Sigmoid colon (tissue), 6 donors: ENCODE measurements at regions not wholly inside any gene's neighbourhood (a gene's known extent, or its start where the extent isn't known, plus 50 kb on each side); places are given as distances from the start of the nearest gene placed in this dataset.
A peak's percentile ranks its signal among the peaks of the same experiment; 100 is the strongest.

Source experiments
- DNase-seq: peaks from one replicate; pipeline ENCODE4 v3.0.0-alpha.2; 2019
- H3K27ac ChIP-seq, 4 donors: fragments of 200-600 bp; sonication (generic); one replicate each; pipeline ENCODE4 v1.5.1; 2016 to 2019; ENCODE audit warnings: mild to moderate bottlenecking in 1 of 4
- H3K27me3 ChIP-seq, 3 donors: fragments of 200-600 bp; sonication (generic); one replicate each; pipeline ENCODE4 v1.5.1; 2019; ENCODE audit warnings: mild to moderate bottlenecking in 1 of 3
- H3K36me3 ChIP-seq, 4 donors: fragments of 200-600 bp; sonication (generic); one replicate each; pipeline ENCODE4 v1.5.1; 2016 to 2019
- H3K4me1 ChIP-seq, 4 donors: fragments of 200-600 bp; sonication (generic); one replicate each; pipeline ENCODE4 v1.5.1; 2017 to 2019
- H3K4me3 ChIP-seq, 4 donors: fragments of 200-600 bp; sonication (generic); one replicate each; pipeline ENCODE4 v1.5.1; 2017 to 2019; ENCODE audit warnings: mild to moderate bottlenecking in 2 of 4, moderate library complexity in 1 of 4
- H3K9me3 ChIP-seq, 4 donors: fragments of 200-600 bp in 3 of 4; sonication (generic) in 3 of 4; one replicate each; pipeline versions ENCODE4 v1.5.1 to v1.6.1; 2013 to 2019
- CTCF ChIP-seq, 4 experiments: fragments of 450-650 bp in 3 of 4; fragments of 200-600 bp in 1 of 4; IDR thresholded peaks; one replicate each; pipeline ENCODE4 v1.5.1; 2016 to 2019; ENCODE audit warnings: antibody characterized with exemption in 4 of 4, mild to moderate bottlenecking in 3 of 4, moderate library complexity in 2 of 4
- EP300 ChIP-seq, 4 donors: sonication (generic); formaldehyde crosslinking; IDR thresholded peaks; one replicate each; pipeline ENCODE4 v1.6.1; 2017; ENCODE audit warnings: antibody characterized with exemption in 4 of 4
- POLR2A ChIP-seq, 2 donors: fragments of 450-650 bp; IDR thresholded peaks; one replicate each; pipeline ENCODE4 v1.6.1; 2016; ENCODE audit warnings: antibody characterized with exemption in 2 of 2, mild to moderate bottlenecking in 2 of 2, moderate library complexity in 2 of 2
- POLR2AphosphoS5 ChIP-seq, 4 donors: sonication (generic); formaldehyde crosslinking; IDR thresholded peaks; one replicate each; pipeline ENCODE4 v1.6.1; 2017; ENCODE audit warnings: antibody characterized with exemption in 4 of 4
- WGBS, 2 donors: extraction: QIAGEN DNeasy Blood & Tissue Kit; methylation state at CpG; one replicate each; pipeline ENCODE4 v1.1.7; 2013; 5-methylcytosine and 5-hydroxymethylcytosine counted together
- intact Hi-C: fragments of 100-400 bp; cut with DNase I; formaldehyde crosslinking; loops from one replicate; pipeline ENCODE4 v1.15.1; 2023
- donor health status: healthy with polysubstance abuse.
- donor health status: healthy.

DNA sequence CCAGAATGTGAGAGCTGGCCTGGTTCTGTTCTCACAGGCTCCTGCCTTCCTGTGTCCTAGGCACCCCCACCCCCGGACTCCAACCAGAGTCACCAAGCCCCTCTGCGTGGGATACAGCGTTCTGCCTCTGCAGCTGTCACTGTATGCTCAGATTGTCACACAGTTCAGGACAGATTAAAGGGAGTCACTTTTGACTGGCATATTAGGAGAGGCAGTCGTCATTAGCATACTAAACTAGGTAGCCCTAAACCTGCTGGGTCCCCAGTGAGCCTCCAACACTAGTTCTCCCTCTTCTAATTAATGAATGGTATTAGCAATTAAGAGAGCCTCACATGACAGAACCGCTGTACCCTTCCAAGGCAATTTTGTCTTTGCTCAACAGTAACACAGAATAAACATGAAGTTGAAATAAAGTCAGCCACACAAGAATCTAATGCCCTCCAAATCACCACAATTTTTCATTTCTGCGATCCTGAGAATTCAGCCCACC is 340.2 kb downstream of the CMPK2 start:
- no peak for DNase-seq
- Histone ChIP-seq H3K27ac (no peak overlapping the region), H3K4me3 (no peak overlapping the region), H3K4me1 (no peaks in the 10 kb centered on the region), H3K36me3 (no peaks in the 10 kb centered on the region), H3K27me3 (no peaks in the 10 kb centered on the region), H3K9me3 (no peaks in the 10 kb centered on the region)
- WGBS, 2 donors, result 86% methylated on average over 6 of the region's 6 CpGs
- intact Hi-C loops, result no loop called here
- TF ChIP-seq EP300 (IDR thresholded peaks at IDR 0.05), result no peak
- no peak for TF ChIP-seq POLR2AphosphoS5 (IDR thresholded peaks at IDR 0.05)
- TF ChIP-seq POLR2A (IDR thresholded peaks at IDR 0.05), result no peak
- no peak for TF ChIP-seq CTCF (IDR thresholded peaks at IDR 0.05)

GRCh38 chr2:6526093-6526824 is 339.4 kb downstream of the CMPK2 start:
- Histone ChIP-seq H3K9me3 (no peaks in the 10 kb centered on the region), H3K27me3 (no peaks in the 10 kb centered on the region), H3K36me3 (no peaks in the 10 kb centered on the region), H3K27ac (no peak overlapping the region), H3K4me3 (no peak overlapping the region), H3K4me1 (no peaks in the 10 kb centered on the region)
- no peak for DNase-seq
- 71 to 81% methylated on average over 6 of the region's 6 CpGs for WGBS, 2 donors
- intact Hi-C loops, result no loop called here
- TF ChIP-seq CTCF (IDR thresholded peaks at IDR 0.05) (peak in 1 of 4 experiments; percentile 11), EP300 (IDR thresholded peaks at IDR 0.05) (no peak)

DNA sequence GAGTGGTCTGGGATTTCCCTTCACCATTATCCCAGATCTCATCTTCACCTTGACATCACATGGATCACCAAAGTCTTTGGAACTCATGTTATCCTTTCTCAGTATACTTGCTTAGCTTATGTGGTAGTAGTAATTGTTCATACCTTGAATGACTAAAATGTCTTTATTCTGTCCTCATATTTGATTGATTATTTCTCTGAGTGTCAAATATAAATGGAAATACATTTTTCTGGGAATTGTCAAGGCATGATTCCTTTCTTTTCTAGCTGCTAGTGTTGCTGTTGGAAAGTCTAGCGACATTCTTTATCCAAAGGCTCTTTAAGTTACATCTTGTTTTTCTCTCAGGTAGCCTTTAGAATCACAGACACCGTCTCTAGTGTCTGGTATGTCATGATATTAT is 334.4 kb downstream of the CMPK2 start:
- H3K9me3 ChIP-seq, result no peaks in the 10 kb centered on the region
- H3K4me3 ChIP-seq, result no peak overlapping the region
- no peak for TF ChIP-seq EP300 (IDR thresholded peaks at IDR 0.05)
- no peak for TF ChIP-seq POLR2A (IDR thresholded peaks at IDR 0.05)
- no peak for TF ChIP-seq CTCF (IDR thresholded peaks at IDR 0.05)
- TF ChIP-seq POLR2AphosphoS5 (IDR thresholded peaks at IDR 0.05), result no peak
- DNase-seq, result no peak
- intact Hi-C loops, result no loop called here
- WGBS, 2 donors, result 87 to 89% methylated on average over 2 of the region's 2 CpGs
- no peaks in the 10 kb centered on the region for H3K36me3 ChIP-seq
- H3K4me1 ChIP-seq, result no peaks in the 10 kb centered on the region
- H3K27ac ChIP-seq, result no peak overlapping the region
- H3K27me3 ChIP-seq, result no peaks in the 10 kb centered on the region

- Histone ChIP-seq H3K27me3 (no peaks in the 10 kb centered on the region), H3K4me1 (no peaks in the 10 kb centered on the region), H3K4me3 (no peak overlapping the region), H3K36me3 (no peaks in the 10 kb centered on the region), H3K27ac (no peak overlapping the region), H3K9me3 (no peaks in the 10 kb centered on the region)
- TF ChIP-seq POLR2A (IDR thresholded peaks at IDR 0.05), result no peak
- no peak for TF ChIP-seq EP300 (IDR thresholded peaks at IDR 0.05)
- no peak for TF ChIP-seq POLR2AphosphoS5 (IDR thresholded peaks at IDR 0.05)
- no peak for TF ChIP-seq CTCF (IDR thresholded peaks at IDR 0.05)
- DNase-seq, result no peak
- WGBS, 2 donors, result 45 to 62% methylated on average over 10 of the region's 10 CpGs
- intact Hi-C loops, result no loop called here
These were observed 330.1 kb downstream of the CMPK2 start for GRCh38 chr2:6535572-6535971.

GRCh38 chr2:6538607-6539006 is 327.1 kb downstream of the CMPK2 start:
- Histone ChIP-seq H3K27ac (no peak overlapping the region), H3K36me3 (no peaks in the 10 kb centered on the region), H3K4me3 (no peak overlapping the region), H3K9me3 (no peaks in the 10 kb centered on the region), H3K4me1 (no peaks in the 10 kb centered on the region), H3K27me3 (no peaks in the 10 kb centered on the region)
- intact Hi-C loops, result no loop called here
- DNase-seq, result no peak
- TF ChIP-seq POLR2A (IDR thresholded peaks at IDR 0.05) (no peak), POLR2AphosphoS5 (IDR thresholded peaks at IDR 0.05) (no peak)
- WGBS, 2 donors, result 72 to 73% methylated on average over 2 of the region's 2 CpGs
